HG03066 (cell line): ENCODE measurements at regions not wholly inside any gene's neighbourhood (a gene's known extent, or its start where the extent isn't known, plus 50 kb on each side); places are given as distances from the start of the nearest gene placed in this dataset.

ENCODE experiments used
- ATAC-seq: cut with Tn5 transposase; IDR thresholded peaks from one replicate; pipeline ENCODE4 v1.9.1; 2021; ENCODE audit warnings: low read depth; ENCODE audit not compliant: unreplicated experiment

DNA sequence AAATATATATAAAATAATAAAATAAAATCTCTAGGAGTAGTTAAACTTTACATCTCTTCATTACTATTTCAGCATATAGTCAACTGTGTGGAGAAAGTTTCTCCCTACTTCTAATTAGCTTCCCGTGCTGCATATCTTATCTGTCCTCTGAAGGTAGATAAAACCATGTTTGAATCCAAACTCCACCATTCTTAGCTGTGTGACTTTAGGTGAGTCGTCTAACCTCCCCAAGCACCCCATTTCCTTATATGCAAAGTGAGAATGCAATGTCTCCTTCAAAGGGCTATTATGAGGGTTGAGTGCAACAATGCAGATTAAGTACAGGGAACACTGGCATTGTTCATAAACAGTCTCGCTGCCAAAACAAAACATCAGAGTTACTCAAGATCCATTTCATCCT lies 80.8 kb upstream of the DRD2 start:
- ATAC-seq, result no peak

DNA sequence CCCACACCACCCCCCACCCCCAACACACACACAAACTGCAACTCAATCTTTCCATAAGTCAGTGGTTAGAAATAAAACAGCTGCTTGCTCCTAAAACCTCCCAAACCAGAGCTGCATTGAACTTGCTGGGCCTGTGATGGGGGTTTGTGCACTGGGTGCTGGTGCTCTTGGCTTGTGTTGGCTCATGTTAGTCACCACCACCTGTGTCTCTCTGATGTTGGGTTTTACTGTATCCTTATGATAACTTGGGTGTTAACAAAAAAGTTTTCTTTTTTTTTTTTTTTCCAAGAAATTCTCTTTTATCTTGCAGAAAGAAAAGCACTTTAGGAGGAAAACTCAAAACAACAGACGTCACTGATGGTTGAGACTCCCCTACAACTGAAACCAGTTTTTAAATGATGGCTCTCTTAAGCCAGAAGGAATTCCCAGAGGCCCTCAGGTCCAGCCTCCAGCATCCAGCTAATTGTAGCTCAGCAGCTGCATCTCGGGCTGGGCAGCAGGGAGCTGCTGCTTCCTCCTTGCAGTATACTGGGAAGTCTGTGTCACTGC lies 79.9 kb upstream of the DRD2 start:
- ATAC-seq, result no peak

DNA sequence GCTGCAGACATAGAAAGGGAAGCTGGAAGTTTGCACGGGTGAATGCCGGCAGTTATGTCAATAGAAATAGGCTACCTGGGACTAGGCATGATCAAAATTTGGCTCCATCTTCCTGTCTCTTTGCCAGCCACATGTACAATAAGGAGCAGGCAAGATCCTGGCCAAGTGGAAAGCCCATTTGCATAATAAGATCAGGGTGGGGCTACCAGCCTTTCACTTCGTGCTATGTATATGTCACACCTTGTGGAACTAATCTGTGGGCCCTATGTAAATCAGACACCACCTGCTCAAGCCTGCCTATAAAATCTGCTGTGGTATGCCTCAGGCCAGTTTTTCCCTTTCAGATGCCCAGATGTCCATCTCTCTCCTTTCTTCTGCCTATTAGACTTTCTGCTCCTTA lies 79.3 kb upstream of the DRD2 start:
- ATAC-seq, result no peak

DNA sequence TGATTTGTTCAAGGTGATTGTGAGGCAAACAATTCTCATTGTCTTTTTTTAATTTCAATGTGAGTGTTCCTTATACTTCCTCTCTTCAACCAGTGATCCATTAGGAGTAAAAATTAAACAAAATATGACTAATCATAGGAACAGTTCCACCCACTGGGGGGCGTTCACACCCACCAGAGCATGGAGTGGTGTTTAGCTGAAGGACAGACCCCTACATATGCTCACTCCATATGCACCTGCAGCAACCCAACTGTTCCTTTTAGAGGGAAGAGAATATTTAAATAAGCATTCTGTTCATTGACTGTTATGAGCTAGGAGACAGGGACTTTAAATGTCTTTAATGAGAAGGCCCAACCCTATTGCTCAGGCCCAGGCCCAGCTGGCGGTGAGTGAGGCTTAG lies 78.7 kb upstream of the DRD2 start:
- ATAC-seq, result no peak

DNA sequence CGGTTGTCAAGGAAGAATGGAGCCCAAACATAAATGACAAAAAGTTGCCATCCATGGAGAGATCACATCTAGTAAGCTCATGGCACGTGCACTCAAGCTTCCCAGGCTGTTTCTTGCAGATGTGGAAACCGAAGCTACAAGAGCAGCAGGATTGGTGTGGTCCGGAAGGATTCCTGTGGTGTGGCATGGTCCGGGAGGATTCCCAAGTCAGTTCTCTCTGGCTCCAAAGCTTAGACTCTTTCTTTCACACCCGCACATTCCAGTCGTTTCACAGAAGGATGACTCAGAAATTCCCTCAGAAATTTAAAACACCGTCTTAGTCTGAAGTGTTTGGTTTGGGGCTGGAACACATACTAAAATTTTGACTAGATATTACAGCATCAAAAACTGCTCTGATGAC lies 78.0 kb upstream of the DRD2 start:
- ATAC-seq, result no peak

DNA sequence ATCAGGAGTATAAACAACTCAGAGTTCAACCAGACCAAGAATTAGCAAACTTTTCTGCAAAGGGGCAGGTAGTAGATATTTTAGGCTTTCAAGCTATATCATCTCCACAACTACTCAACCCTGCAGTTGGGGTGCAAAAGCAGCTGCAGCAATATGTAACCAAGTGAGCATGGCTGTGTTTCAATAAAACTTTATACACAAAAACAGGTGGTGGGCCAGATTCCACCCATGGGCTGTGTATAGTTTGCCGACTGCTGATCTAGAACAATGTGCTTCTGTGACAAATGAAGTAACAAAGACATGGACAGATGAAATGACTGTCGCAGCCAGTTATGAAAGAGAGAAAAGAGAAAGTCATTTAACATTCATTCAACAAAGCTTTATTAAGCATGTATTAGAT lies 77.1 kb upstream of the DRD2 start:
- no peak for ATAC-seq

DNA sequence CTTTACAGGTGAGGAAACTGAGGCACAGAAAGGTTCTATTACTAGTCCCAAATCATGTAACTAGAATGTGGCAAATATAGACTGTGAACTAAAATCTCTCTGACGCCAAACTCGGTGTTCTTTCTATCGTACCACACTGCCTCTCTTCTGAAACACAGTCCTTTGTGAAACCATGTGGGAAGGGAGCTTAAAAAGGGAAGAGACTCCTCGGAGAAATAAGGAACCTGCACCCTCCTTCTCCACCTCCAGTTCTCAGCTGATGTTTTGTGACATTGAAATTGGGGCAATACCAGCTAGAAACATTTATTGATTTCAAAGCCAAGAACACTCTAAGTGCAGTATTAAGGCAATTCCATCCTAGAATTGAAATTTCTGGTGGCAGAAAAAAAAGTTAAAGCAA lies 76.4 kb upstream of the DRD2 start:
- ATAC-seq, result no peak

DNA sequence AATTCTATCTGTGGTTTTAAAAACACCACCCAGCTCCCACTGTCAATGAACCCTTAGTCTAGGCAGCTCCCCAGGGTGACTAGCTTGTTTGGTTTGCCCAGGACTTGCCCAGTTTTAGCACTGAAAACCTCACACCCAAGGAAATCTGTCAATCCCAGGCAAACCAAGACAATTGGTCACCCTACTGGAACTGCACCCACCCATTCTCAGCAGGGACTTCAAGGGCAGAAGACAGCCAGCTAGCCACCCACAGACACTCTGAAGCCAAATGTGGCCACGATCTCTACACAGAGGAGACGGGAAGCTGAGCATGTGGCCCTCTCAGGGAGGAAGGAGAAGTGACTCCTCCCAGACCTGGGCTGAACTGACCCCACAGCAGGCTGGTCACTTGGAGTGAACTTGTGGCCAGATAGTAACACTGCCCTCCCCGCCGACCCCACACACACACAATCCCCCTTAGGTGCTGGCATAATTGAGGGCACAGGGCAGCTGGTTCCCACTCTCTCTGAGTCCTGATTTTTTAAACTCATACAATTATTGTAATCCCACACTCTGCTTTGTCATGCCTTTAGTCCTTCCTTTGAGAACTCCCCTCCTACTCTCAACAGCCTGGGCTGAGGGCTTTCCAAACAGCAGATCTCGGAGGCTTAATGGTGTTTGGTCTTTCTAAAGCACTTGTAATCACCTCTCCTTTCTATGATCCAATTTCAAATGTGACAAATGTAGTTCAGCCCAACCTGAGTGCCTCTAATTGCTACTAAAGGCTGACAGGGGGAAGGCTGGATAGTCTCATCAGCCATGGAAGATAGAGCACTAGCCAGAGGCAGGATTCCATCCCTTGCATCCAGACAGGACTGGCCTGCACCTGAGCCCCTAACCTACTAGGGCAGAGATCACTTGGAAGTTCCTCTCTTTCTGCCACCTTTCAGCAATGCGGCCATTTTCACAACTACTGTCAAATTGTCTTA lies 74.7 kb upstream of the DRD2 start:
- ATAC-seq, result no peak

DNA sequence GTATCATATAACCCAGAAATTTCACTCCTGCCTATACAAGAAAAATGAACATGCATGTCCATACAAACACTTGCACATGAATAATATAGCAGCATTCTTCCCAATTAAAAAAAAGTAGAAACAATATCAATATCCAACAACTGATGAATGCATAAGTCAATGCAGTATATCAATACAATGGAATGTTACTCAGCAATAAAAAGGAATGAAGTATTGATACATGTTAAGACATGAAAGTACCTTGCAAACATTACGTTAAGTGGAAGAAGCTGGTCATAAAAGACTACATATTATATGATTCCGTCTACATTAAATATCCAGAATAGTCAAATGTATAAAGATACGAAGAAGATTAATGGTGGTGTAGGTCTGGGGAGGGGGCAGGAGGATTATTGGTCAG lies 73.9 kb upstream of the DRD2 start:
- no peak for ATAC-seq

DNA sequence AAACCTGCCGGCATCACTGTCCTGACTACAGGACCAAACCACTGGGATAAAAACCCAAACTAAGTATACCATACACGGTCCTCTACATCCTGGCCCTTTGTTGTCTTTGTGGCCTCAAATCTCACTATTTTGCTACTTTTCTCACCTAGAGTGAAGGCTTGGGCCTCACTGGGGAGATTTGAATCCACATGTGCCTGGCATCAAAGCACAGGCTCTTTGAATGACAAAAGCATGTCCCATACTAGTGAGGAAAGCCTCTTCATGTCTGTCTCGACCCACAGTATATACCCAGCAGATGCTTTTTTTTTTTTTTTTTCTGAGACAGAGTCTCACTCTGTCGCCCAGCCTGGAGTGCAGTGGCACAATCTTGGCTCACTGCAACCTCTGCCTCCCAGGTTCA lies 72.5 kb upstream of the DRD2 start:
- no peak for ATAC-seq

DNA sequence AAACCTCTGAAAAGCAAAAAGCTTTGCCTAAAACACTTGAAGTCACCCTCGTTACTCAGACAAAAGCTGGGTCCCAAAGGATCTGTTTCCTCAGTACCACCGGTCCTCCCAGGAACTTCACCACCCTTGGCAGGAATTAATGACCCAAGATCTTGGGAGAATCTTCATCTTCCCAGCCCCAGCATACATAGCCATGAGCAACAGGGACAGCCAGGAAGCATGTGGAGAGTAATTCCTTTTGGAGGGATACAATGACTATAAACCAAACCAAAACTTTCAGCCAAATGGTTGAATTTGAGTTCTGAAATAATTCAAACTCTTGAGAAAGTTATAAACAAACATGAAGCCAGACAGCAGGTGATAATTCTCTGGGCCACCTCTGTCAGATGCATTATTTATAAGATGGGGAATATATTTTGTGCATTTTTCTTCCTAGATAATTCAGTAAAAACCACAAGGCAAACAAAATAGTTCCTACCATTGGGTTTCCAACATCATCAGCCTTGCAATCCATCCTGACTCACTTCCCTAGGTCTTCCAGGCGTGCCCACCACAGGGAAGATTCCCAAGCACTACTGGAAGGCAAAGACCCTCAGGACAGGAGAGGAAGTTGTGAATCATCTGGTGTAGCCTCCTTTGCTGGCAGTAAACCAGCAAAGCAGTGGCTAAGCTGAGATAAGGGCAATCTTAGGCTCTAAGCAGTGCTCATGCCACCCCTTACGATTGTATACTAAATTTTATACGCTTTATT lies 71.7 kb upstream of the DRD2 start:
- ATAC-seq, result no peak

DNA sequence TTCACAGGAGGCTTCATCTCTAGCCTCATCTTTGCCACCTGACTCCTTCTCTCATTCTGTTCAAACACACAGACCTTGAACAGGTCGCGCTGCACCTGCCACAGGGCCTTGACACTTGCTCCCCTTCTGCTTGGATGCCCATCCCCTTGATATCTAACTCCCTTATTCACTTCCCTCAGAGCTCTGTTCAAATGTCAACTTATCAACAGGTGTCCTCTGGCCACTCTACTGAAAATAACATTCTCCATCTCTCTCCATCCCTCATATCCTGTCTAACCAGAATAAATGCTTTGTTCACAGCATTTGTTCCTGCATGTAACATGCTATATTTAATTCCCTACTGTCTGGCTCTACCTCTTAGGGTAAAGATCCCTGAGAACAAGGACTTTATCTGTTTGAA lies 67.2 kb upstream of the DRD2 start:
- ATAC-seq, result no peak

DNA sequence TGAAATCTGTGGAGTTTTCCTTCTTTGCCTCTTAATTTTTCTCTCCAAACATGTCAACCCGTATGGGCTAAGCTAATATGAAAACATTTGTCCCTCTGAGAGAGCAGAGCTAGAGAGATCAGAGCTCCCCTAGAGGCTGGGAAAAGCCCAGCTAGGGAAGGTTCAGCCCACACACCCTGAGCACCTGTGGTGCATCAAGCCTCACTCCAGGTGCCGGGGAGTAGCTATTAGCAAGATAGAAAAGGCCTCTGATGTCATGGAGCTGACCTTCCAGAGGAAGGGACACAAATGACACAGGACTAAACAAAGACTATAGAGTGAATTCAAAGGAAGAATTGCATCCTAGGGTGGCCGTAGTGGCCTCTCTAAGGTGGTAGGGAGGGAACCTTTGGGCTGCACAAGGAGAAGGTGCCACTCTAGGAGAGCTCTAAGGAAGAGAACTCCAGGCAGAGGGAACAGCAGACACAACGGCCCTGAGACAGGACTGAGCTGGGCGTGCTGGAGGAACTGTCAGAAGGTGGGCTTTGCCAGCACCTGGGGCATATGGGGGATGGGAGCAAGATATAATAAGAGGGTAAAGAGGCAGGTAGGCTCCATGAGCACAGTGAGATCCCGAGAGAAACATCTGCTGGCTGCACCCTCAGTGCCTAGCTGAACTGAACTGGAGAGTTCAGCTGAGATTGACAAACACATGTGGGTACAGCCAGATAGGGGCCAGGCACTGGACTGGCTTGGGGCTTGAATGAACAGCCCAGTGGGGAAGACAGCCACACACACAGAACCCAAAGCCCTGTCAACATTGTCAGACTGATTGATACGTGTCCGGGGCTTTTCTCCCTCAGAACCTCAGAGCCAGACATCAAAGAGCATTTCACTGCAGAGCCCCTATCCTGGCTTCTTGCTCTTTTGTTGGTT lies 65.5 kb upstream of the DRD2 start:
- no peak for ATAC-seq

DNA sequence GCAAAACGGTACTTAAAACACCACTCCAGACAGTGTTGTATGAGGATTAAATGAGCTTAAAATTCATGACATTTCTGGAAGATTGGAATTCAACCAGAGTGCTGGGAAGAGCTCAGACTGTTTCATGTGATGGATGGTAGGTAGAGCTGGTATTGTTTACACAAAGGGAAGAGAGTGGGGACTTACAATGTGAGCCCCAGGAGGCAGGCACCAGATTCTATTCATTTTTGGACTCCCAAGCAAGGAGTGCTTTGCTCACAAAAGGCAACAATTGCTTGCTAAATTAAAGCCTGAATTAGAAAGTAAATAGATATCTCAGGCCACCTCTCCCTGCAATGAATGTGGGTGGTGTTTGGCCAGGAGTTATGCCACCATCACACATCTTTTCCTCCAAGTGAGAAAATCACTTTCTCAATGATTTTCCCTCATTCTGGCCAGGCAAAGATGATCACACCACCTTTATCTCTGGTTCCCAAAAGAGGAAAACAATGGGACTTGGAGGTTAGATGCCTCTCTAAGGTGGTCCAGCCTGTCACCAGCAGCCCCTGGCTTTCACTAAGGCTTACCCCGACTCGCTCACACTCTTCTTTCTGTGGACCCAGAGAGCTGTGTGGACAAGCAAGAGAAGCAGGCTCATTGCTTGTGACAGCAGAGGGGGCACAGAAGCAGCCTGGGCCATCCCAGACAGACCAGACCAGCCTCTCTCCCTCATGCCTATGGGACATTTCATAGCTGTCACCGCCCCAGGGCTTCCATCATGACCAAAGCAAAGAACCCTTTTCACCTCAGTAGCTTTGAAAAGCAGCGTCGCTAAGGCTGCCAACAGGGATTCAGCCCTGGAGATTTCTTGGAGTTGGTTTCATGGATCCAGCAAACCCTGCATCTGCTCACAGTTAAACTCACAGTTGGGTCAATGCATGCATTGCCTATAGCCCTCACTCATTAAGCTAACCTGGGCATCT lies 63.5 kb upstream of the DRD2 start:
- no peak for ATAC-seq

DNA sequence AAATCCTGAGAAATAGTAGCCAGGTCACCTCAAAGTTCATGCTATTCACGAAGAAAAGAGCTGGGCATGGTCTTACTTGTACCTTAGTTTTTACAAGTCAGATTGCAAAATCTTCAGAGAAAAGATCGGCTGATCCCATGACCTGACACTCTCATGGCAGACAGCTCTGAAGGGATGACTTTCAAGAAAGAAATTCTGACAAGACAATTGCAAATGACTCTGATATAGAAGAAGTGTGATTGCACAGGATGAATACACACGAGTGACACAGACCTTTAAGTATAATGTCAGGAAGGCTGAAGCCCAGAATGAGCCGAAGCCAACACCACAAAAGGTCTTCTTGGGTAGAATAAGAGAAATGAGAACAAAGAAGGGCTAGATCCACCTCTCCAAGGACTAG lies 59.4 kb upstream of the DRD2 start:
- no peak for ATAC-seq

DNA sequence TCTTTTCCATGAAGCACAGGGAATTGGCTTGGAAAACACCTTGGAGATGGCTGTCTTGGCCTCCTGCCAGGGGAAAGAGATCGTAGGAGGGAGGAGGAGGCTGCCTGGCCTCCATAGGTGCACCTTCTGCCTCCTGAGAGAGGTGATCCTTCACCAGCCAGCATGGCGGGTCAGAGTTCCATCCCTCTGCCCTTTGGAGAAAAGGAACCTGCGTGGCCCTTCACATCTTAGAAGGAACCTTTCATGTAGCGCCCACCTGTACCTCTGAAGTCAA lies 58.2 kb upstream of the DRD2 start:
- no peak for ATAC-seq

DNA sequence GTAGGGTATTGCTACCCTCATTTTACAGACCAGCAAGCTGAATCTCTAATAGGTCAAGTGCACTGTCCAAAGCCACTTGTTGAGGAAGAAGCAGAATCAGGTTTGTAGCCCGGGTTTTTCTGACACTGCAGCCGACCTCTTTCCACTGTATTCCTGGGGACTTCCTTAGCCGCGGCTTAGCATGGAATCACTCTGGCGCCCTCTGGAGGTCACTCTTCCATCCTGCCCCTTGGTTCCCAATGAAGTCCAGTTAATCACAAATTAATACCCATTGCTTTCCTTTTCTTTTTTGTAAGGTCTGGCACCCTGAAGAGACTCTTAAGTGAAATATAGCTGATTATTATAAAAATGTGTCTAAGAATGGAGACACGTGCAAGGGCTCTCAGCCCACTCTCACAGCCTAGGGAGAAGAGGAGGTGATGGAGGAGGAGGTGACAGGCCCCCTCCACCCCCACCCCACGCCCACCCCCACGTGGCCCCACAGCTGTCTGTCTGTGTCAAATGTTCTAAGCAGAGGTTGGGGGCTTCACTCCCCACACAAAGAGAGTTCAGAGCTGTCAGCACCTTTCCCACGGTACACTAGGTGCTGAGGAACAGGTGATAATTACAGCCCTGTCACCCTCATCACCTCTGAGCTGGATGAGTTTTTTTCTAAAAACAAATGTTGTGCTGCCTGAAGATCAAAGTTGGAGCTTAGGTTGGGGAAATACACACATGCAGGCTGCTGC lies 57.7 kb upstream of the DRD2 start:
- no peak for ATAC-seq

DNA sequence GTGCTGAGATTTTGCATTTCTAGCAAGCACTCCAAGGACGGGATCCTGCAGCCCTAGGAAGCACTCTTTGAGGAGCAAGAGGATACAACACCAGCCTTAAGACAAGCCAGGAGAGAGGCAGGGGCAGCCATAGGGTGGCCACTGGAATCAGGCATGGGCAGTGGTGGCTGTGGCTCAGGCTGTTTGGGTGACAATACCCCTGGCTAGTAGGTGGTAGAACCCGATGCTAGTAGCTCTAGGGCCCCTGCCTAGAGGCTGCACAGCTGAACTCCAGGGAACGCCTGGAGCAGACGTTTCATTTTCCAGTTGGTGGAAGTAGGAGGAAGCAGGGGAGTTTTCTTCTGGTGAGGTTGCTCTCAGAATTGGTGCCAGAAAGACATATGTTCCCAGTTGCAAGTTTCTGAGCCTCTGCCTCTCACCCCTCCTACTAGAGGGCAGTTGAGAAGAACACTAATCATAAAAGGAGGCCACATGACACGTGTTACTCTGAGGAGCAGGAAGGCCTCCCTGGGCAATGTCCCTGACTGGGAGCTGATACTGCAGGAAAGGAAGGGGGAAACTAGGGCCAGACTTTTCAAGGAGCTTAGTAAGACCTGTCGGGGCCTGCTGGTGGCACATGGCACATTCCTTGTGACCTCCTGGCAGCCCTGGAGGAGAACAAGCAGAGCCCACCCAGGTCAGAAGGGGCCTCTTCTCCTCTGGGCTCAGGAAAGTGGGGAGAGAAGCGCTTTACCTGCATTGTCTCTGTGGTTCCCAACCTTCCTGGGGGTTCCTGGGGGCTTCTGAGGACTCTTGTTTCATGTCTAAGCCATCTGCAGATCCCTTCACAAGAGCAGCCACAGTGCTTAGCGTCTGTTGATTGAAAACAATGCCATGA lies 56.6 kb upstream of the DRD2 start:
- ATAC-seq, result no peak
